HFFc6 (cell line): ENCODE measurements at regions not wholly inside any gene's neighbourhood (a gene's known extent, or its start where the extent isn't known, plus 50 kb on each side); places are given as distances from the start of the nearest gene placed in this dataset.

Experiments used
- DNase-seq: peaks from one replicate; pipeline ENCODE4 v3.0.0-alpha.2; 2018
- H3K27ac Mint-ChIP-seq: 2 replicates; pipeline ENCODE4 v1.8.0; 2020; ENCODE audit warnings: mild to moderate bottlenecking, mixed read lengths
- H3K27me3 Mint-ChIP-seq: 2 replicates; pipeline ENCODE4 v1.8.0; 2021; ENCODE audit warnings: mild to moderate bottlenecking, moderate library complexity, mixed read lengths; ENCODE audit not compliant: insufficient read depth
- H3K36me3 Mint-ChIP-seq: 2 replicates; pipeline ENCODE4 v1.8.0; 2021; ENCODE audit warnings: low read depth, mixed read lengths
- H3K4me1 Mint-ChIP-seq: 2 replicates; pipeline ENCODE4 v1.8.0; 2020; ENCODE audit warnings: low read depth, mixed read lengths
- H3K4me3 Mint-ChIP-seq: 2 replicates; pipeline ENCODE4 v1.8.0; 2020; ENCODE audit warnings: mild to moderate bottlenecking, moderate library complexity, mixed read lengths
- H3K9me3 Mint-ChIP-seq: 2 replicates; pipeline ENCODE4 v1.8.0; 2020; ENCODE audit warnings: mild to moderate bottlenecking, mixed read lengths
- CTCF ChIP-seq: fragments of 200-600 bp; sonication (generic); IDR thresholded peaks from 2 replicates; pipeline ENCODE4 v1.5.0; 2021; ENCODE audit warnings: antibody characterized with exemption, mild to moderate bottlenecking

- TF ChIP-seq CTCF, result no peak
- no peaks in the 10 kb centered on the region; the same call in 1 of the 2 replicates for H3K27me3 Mint-ChIP-seq
- no peak overlapping the region for H3K4me3 Mint-ChIP-seq
- no peaks in the 10 kb centered on the region for H3K4me1 Mint-ChIP-seq
- no peak for DNase-seq
- no peaks in the 10 kb centered on the region for H3K36me3 Mint-ChIP-seq
- peaks cover 21% of the 10 kb centered on the region for H3K9me3 Mint-ChIP-seq
- H3K27ac Mint-ChIP-seq, result no peak overlapping the region
These were observed 127.4 kb upstream of the ATP10B start for GRCh38 chr5:160979385-160979784.

GRCh38 chr5:160978944-160979343 is 126.9 kb upstream of the ATP10B start:
- Mint-ChIP-seq H3K9me3 (peaks cover 17% of the 10 kb centered on the region), H3K27me3 (no peaks in the 10 kb centered on the region; the same call in 1 of the 2 replicates), H3K4me1 (no peaks in the 10 kb centered on the region), H3K36me3 (no peaks in the 10 kb centered on the region), H3K4me3 (no peak overlapping the region), H3K27ac (no peak overlapping the region)
- no peak for DNase-seq
- TF ChIP-seq CTCF, result no peak

- no peak overlapping the region for H3K27ac Mint-ChIP-seq
- no peaks in the 10 kb centered on the region; the same call in 1 of the 2 replicates for H3K27me3 Mint-ChIP-seq
- no peak for DNase-seq
- no peak for TF ChIP-seq CTCF
- H3K9me3 Mint-ChIP-seq, result peaks cover 18% of the 10 kb centered on the region
- no peaks in the 10 kb centered on the region for H3K4me1 Mint-ChIP-seq
- no peaks in the 10 kb centered on the region for H3K36me3 Mint-ChIP-seq
- no peak overlapping the region for H3K4me3 Mint-ChIP-seq
These were observed 124.2 kb upstream of the ATP10B start for GRCh38 chr5:160976181-160976580.

GRCh38 chr5:160970605-160971191 is 118.7 kb upstream of the ATP10B start:
- Mint-ChIP-seq H3K9me3 (peaks cover 12% of the 10 kb centered on the region), H3K27me3 (peaks cover 2% of the 10 kb centered on the region; the same call in 1 of the 2 replicates), H3K27ac (no peak overlapping the region), H3K4me1 (no peaks in the 10 kb centered on the region), H3K4me3 (no peak overlapping the region), H3K36me3 (no peaks in the 10 kb centered on the region)
- DNase-seq, result no peak
- no peak; the same call in 1 of the 2 replicates for TF ChIP-seq CTCF

GRCh38 chr5:160969645-160970044 is 117.6 kb upstream of the ATP10B start:
- TF ChIP-seq CTCF, result no peak
- Mint-ChIP-seq H3K4me1 (no peaks in the 10 kb centered on the region), H3K36me3 (no peaks in the 10 kb centered on the region), H3K27ac (no peak overlapping the region), H3K27me3 (peaks cover 2% of the 10 kb centered on the region; the same call in 1 of the 2 replicates), H3K9me3 (peaks cover 13% of the 10 kb centered on the region), H3K4me3 (no peak overlapping the region)
- no peak for DNase-seq
